Tibial nerve (tissue), 4 donors: ENCODE measurements at regions not wholly inside any gene's neighbourhood (a gene's known extent, or its start where the extent isn't known, plus 50 kb on each side); places are given as distances from the start of the nearest gene placed in this dataset.

Experiments used
- CTCF ChIP-seq, 5 experiments: fragments of 200-600 bp in 3 of 5; fragments of 450-650 bp in 2 of 5; sonication (generic) in 3 of 5; IDR thresholded peaks; one replicate each; pipeline ENCODE4 v1.5.1; 2016 to 2019; ENCODE audit warnings: antibody characterized with exemption in 5 of 5, mild to moderate bottlenecking in 3 of 5, moderate library complexity in 2 of 5
- EP300 ChIP-seq, 2 donors: sonication (generic); formaldehyde crosslinking; IDR thresholded peaks; one replicate each; pipeline ENCODE4 v1.6.1; 2017; ENCODE audit warnings: antibody characterized with exemption in 2 of 2, mild to moderate bottlenecking in 1 of 2
- POLR2A ChIP-seq, 2 donors: fragments of 450-650 bp; IDR thresholded peaks; one replicate each; pipeline ENCODE4 v1.6.1; 2017; ENCODE audit warnings: antibody characterized with exemption in 2 of 2, mild to moderate bottlenecking in 2 of 2, moderate library complexity in 2 of 2

GRCh38 chr11:95327273-95327948 lies 96.4 kb upstream of the SESN3 start:
- TF ChIP-seq CTCF (IDR thresholded peaks at IDR 0.05) (no peak), POLR2A (IDR thresholded peaks at IDR 0.05) (no peak), EP300 (IDR thresholded peaks at IDR 0.05) (no peak)
